Stimulated activated CD4-positive, alpha-beta T cell treated with anti-CD3 and anti-CD28 coated beads, Interleukin-15, amount 100 ng/mL, for 24 hours (primary cell): ENCODE measurements at regions not wholly inside any gene's neighbourhood (a gene's known extent, or its start where the extent isn't known, plus 50 kb on each side); places are given as distances from the start of the nearest gene placed in this dataset.

Experiments used
- DNase-seq: peaks from one replicate; pipeline ENCODE4 v3.0.0-alpha.2; 2020

DNA sequence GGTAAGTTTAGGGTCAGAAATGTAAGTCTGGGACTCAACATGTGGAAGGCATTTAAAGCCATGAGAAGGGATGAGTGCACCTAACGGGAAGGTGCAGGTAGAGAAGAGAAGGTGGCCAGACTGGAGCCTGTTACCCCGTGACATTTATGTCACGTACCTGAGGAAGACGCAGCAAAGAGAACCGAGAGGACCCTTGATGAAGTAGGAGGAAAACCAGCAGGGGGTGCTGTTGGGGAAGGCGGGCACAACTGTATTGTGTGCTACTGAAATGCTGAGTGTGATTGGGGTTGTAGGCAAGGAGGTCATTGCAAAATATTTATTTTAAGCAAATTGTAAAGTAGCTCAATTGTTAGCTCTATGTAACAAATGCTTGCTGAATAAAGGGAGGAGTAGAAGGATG lies 338.2 kb upstream of the PRKCQ start:
- DNase-seq, result peak; percentile 84

DNA sequence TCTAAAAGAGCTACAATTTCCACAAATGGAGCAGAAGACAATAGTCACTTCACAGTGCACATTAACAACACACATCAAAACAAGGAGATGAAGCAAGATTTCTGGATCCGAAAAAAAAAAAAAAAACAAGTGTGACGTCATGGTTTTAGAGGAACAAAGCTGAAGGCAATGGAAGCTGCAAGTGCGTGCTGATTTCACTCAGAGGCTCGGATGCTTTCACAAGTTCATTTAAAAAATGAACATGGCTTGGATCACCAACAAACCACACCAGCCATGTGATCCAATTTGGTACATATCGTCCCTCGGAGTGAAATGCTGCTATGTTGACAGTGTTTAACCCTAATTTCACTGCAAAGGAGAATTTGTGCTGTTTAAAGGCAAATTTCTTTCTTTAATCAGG lies 337.0 kb upstream of the PRKCQ start:
- DNase-seq, result no peak

- no peak for DNase-seq
These were observed 336.5 kb upstream of the PRKCQ start for GRCh38 chr10:6916601-6917000.

DNA sequence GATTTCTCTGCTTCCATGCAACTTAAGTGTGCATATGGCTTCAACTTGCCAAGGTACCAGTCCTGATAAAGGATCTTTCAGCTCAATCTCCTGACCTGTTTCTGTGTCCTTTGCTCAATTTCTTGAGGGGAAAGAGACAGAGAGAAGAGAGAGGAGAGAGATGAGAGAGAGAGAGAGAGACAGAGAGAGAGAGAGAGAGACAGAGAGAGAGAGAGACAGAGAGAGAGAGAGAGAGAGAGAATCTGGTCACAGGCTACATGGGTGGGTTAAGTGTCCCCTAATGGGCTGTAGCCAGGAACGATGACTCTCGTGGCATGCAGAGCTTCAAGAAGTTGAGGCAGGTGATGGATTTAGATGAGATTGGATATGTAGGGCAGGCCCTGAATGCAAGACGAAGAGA lies 335.2 kb upstream of the PRKCQ start:
- DNase-seq, result no peak

- DNase-seq, result no peak
These were observed 332.9 kb upstream of the PRKCQ start for GRCh38 chr10:6912929-6913328.

- no peak for DNase-seq
These were observed 332.3 kb upstream of the PRKCQ start for GRCh38 chr10:6912424-6912823.

- no peak for DNase-seq
These were observed 331.9 kb upstream of the PRKCQ start for GRCh38 chr10:6912021-6912420.

GRCh38 chr10:6909905-6910560 lies 330.0 kb upstream of the PRKCQ start:
- DNase-seq, result no peak

DNA sequence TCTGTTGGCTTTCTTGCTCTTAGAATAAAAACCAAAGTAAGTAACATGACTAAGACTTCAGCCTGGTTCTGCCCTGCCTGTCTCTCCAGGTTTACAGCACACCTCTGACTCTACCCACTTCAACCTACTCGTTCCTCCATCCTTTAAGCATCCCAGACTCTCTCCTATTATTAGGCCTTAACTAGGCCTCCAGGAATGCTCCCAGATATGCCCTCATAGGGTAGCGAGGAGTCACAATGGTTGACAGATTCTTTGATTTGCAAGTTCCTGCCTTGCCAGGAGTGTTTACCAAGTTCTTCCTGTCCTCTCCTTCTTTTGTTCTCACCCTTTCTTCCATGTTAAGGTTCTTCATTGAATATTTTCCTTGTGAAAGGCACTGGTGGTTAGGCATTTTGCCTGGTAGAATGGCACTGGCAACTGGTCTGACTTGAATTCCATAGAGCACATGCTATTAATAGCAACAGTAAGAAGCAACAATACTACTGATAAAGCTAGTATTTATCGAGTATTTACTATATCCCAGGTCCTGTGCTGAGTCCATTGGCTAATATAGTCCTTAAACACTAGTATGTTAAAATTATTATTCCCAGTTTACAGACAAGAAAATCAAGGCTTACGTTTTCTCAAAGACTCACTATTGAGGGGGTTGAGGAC lies 327.9 kb upstream of the PRKCQ start:
- no peak for DNase-seq

DNA sequence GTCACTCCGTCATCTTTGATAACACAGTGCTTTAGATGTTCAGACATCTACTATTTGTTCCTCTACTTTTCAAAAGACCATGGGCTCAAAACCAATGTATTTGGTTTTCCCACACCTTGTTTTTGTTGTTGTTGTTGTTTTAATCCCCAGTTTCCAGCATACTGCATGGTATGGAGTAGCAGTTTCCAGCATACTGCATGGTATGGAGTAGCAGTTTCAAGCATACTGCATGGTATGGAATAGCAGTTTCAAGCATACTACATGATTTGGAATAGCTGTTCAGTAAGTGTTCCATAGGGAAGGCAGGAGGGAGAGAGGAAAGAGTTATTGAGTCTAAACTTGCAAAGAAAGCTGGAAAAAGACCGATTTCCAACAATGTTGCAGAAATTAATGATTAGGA lies 314.3 kb upstream of the PRKCQ start:
- DNase-seq, result no peak

GRCh38 chr10:6892864-6893263 lies 312.8 kb upstream of the PRKCQ start:
- no peak for DNase-seq

GRCh38 chr10:6891924-6892323 lies 311.8 kb upstream of the PRKCQ start:
- DNase-seq, result no peak

DNA sequence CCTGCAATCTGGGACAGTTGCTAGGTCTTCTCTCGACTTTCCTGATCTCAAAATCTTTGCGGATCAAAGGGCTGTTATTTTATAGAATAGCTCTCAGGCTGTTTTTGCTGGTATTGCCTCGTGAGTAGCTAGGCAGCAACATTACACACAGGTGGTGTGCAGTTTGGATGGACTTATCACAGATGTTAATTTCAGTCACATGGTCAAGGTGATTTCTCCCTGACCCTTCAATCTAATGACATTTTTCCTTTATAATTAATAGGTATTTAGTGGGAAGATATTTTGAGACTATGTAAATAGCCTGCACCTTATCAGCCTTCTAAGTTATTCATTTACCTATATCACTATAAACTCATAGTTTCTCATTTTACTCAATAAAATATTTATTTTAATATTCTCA lies 309.6 kb upstream of the PRKCQ start:
- no peak for DNase-seq

DNA sequence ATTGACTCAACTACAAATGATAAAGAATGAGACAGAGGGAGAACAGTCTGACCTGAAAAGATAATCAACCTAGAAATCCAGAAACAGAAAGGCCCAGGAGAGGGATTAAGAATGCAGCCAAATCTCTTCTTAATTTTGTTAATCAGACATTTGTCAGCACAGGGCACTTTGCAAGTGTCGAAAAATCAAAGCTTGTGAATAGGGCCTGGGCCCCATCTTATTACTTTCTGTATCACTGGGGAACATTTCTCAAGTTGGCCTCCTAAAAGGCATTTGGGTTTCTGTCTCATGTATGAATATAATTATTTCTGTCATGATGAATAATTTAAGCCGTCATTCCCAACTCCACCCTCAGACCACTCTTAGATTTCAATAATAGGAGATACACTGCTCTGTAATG lies 308.4 kb upstream of the PRKCQ start:
- no peak for DNase-seq

- DNase-seq, result no peak
These were observed 305.2 kb upstream of the PRKCQ start for GRCh38 chr10:6885284-6885683.

- no peak for DNase-seq
These were observed 301.9 kb upstream of the PRKCQ start for GRCh38 chr10:6881987-6882386.

- no peak for DNase-seq
These were observed 297.8 kb upstream of the PRKCQ start for GRCh38 chr10:6877722-6878392.

DNA sequence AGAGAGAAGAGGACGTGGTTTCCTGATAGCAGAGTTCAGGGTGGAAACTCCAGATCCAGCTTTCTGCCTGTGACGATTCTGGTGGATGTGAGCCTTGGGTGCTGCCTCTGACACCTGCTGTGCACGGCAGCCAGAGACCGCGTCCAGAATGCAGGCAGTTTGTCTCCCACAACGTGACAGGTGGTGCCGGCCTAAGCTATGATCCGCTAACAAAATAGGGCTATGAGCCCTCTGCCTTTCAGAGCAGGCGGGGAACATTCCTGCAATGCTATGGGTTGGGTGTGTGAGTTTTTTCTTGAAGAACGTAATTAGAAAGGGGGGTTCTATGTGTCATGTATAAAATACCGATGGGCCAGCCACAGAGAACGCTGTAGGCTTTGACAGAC lies 297.3 kb upstream of the PRKCQ start:
- no peak for DNase-seq

DNA sequence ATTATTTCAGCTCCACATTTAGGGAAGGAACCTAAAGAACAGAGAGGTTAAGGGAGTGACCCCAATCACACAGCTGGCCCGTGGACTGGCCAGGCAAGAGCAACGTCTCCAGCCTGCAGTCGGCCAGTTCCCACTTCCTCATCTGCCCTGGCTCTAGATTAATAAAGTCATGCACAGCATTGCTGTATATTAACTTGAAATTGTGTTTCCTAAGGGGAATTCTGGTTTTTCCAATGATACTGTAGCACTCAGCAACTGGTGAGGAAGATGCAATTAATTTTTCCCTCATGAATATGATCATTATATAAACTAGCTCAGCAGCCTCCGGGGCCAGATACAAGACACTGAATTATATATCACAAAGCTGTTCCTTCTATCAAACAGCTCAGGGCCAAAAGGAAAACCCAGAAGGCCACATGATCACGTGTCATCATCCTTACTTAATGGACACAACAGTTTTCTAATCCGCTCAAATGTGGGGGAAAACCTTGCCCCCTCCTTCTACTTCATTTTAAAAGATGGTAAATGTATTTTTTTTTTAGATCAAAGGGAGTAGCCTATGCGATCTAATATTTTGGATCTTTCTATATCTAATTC lies 295.3 kb upstream of the PRKCQ start:
- no peak for DNase-seq

DNA sequence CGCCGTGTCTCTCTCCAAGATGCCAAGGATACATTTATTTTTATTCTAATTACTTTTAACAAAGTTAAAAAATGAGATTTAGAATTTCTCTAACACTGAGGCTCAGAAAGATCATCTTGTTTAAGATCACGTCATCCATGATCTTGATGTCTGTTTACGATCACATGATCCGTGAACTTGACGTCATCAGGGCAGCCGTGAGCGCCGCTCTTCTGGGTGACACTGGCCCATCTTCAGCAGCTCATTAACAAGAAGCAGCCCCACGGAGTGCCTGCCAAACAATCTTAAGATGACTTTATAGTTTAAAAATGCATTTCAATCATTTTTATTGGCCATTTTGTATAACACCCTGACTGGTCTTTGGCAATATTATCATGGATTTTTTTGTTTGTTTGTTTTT lies 291.1 kb upstream of the PRKCQ start:
- DNase-seq, result no peak

GRCh38 chr10:6868036-6868725 lies 288.1 kb upstream of the PRKCQ start:
- DNase-seq, result no peak

- no peak for DNase-seq
These were observed 286.7 kb upstream of the PRKCQ start for GRCh38 chr10:6866757-6867156.

- no peak for DNase-seq
These were observed 284.1 kb upstream of the PRKCQ start for GRCh38 chr10:6864142-6864541.

DNA sequence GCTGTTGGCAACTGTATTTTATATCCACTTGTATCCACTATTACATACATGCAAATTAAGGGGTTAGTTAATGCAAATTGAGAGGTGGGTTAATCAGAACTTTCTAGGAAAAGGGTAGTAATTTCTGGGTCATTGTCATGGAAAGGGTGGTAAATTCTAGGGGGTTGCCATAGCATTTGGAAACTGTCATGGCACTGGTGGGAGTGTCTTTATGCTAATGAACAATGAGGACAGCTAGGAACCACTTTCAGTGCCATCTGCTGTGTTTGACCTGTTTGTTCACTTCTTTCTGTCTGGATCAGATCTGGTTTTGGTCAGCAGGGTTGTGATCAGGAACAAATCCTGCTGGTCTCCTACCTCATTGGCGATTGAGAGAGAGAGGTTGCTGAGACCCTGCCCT lies 283.3 kb upstream of the PRKCQ start:
- no peak for DNase-seq
